KMS-11 (cell line): ENCODE measurements at regions not wholly inside any gene's neighbourhood (a gene's known extent, or its start where the extent isn't known, plus 50 kb on each side); places are given as distances from the start of the nearest gene placed in this dataset.

Experiments used
- H2AFZ ChIP-seq: fragments of 200-600 bp; sonication (generic); 2 replicates; pipeline ENCODE4 v1.6.1; 2016; ENCODE audit warnings: antibody characterized with exemption, mixed run types, low read depth
- H3K27ac ChIP-seq: fragments of 200-600 bp; sonication (generic); 2 replicates; pipeline ENCODE4 v1.6.1; 2016; ENCODE audit warnings: mild to moderate bottlenecking, mixed run types
- H3K27me3 ChIP-seq: fragments of 200-600 bp; sonication (generic); 2 replicates; pipeline ENCODE4 v1.6.1; 2017; ENCODE audit warnings: mild to moderate bottlenecking, low read depth, mixed run types, moderate library complexity; ENCODE audit not compliant: insufficient read depth
- H3K36me3 ChIP-seq: fragments of 200-600 bp; sonication (generic); 2 replicates; pipeline ENCODE4 v1.6.1; 2017; ENCODE audit warnings: mild to moderate bottlenecking, mixed run types; ENCODE audit not compliant: insufficient read depth
- H3K4me1 ChIP-seq: fragments of 200-600 bp; sonication (generic); 2 replicates; pipeline ENCODE4 v1.6.1; 2016; ENCODE audit warnings: mild to moderate bottlenecking, low read depth, mixed run types; ENCODE audit not compliant: poor library complexity, severe bottlenecking
- H3K4me2 ChIP-seq: fragments of 200-600 bp; sonication (generic); 2 replicates; pipeline ENCODE4 v1.7.0; 2016; ENCODE audit warnings: mild to moderate bottlenecking, mixed run types
- H3K4me3 ChIP-seq: fragments of 200-600 bp; sonication (generic); IDR thresholded peaks from 2 replicates; pipeline ENCODE4 v1.6.1; 2017; ENCODE audit warnings: low read depth, low read length, mixed read lengths; ENCODE audit not compliant: insufficient read depth
- H3K79me2 ChIP-seq: fragments of 200-600 bp; sonication (generic); 2 replicates; pipeline ENCODE4 v1.6.1; 2016; ENCODE audit warnings: low read depth, mixed run types; ENCODE audit not compliant: insufficient read depth
- H3K9ac ChIP-seq: fragments of 200-600 bp; sonication (generic); 2 replicates; pipeline ENCODE4 v1.6.1; 2016; ENCODE audit warnings: mild to moderate bottlenecking, mixed run types
- H4K20me1 ChIP-seq: fragments of 200-600 bp; sonication (generic); 2 replicates; pipeline ENCODE4 v1.6.1; 2016; ENCODE audit warnings: mild to moderate bottlenecking, mixed run types; ENCODE audit not compliant: insufficient read depth
- CTCF ChIP-seq: fragments of 200-600 bp; sonication (generic); conservative IDR thresholded peaks from 2 replicates; pipeline ENCODE4 v1.6.1; 2017; ENCODE audit warnings: low read depth, mild to moderate bottlenecking, antibody characterized with exemption, low read length, moderate library complexity, mixed read lengths

- no peaks in the 10 kb centered on the region for H3K79me2 ChIP-seq
- no peaks in the 10 kb centered on the region for H4K20me1 ChIP-seq
- no peak overlapping the region for H3K4me2 ChIP-seq
- no peak overlapping the region for H3K4me3 ChIP-seq
- no peak overlapping the region for H3K9ac ChIP-seq
- no peak overlapping the region for H3K27ac ChIP-seq
- H2AFZ ChIP-seq: no peak overlapping the region
- no peak for TF ChIP-seq CTCF
- peaks cover 17% of the 10 kb centered on the region for H3K4me1 ChIP-seq
- H3K27me3 ChIP-seq: no peaks in the 10 kb centered on the region
- no peaks in the 10 kb centered on the region for H3K36me3 ChIP-seq
Measured at GRCh38 chr21:36207577-36208320, 51.1 kb downstream of the DOP1B start.

GRCh38 chr21:36208326-36209013 is 51.8 kb downstream of the DOP1B start:
- no peaks in the 10 kb centered on the region for H3K79me2 ChIP-seq
- no peak overlapping the region for H3K4me2 ChIP-seq
- H3K4me3 ChIP-seq: no peak overlapping the region
- peaks cover 10% of the 10 kb centered on the region for H3K4me1 ChIP-seq
- no peaks in the 10 kb centered on the region for H3K36me3 ChIP-seq
- H2AFZ ChIP-seq: no peak overlapping the region
- no peak overlapping the region for H3K27ac ChIP-seq
- H3K27me3 ChIP-seq: no peaks in the 10 kb centered on the region
- no peaks in the 10 kb centered on the region for H4K20me1 ChIP-seq
- TF ChIP-seq CTCF: no peak
- H3K9ac ChIP-seq: no peak overlapping the region

GRCh38 chr21:36209626-36210171 is 53.1 kb downstream of the DOP1B start:
- Histone ChIP-seq H3K27me3 (no peaks in the 10 kb centered on the region), H3K9ac (no peak overlapping the region), H3K79me2 (no peaks in the 10 kb centered on the region), H4K20me1 (no peaks in the 10 kb centered on the region), H3K36me3 (no peaks in the 10 kb centered on the region), H3K4me3 (no peak overlapping the region), H2AFZ (no peak overlapping the region), H3K27ac (no peak overlapping the region), H3K4me1 (no peaks in the 10 kb centered on the region), H3K4me2 (no peak overlapping the region)
- peak; percentile 68 for TF ChIP-seq CTCF

GRCh38 chr21:36210779-36211659 is 54.4 kb downstream of the DOP1B start:
- no peak overlapping the region for H3K4me2 ChIP-seq
- H3K4me1 ChIP-seq: no peaks in the 10 kb centered on the region
- H2AFZ ChIP-seq: no peak overlapping the region
- no peak overlapping the region for H3K27ac ChIP-seq
- H4K20me1 ChIP-seq: no peaks in the 10 kb centered on the region
- no peaks in the 10 kb centered on the region for H3K79me2 ChIP-seq
- H3K4me3 ChIP-seq: no peak overlapping the region
- H3K9ac ChIP-seq: no peak overlapping the region
- no peaks in the 10 kb centered on the region for H3K36me3 ChIP-seq
- H3K27me3 ChIP-seq: no peaks in the 10 kb centered on the region
- no peak for TF ChIP-seq CTCF
